LHCN-M2 (cell line): ENCODE measurements at regions not wholly inside any gene's neighbourhood (a gene's known extent, or its start where the extent isn't known, plus 50 kb on each side); places are given as distances from the start of the nearest gene placed in this dataset.
A peak's percentile ranks its signal among the peaks of the same experiment; 100 is the strongest.
"Not testable (repeated sequence)": the region's sequence is repeated elsewhere in the genome, so short reads cannot be mapped to it uniquely, and the experiment has no call there.

Experiments
- DNase-seq: peaks from one replicate; pipeline ENCODE4 v3.0.0-alpha.2; 2012; ENCODE audit warnings: low read depth

- DNase-seq, result not testable (repeated sequence)
These were observed 640.3 kb downstream of the EPHA3 start for GRCh38 chr3:89747541-89748278.

- DNase-seq, result no peak
These were observed 655.0 kb downstream of the EPHA3 start for GRCh38 chr3:89762405-89762804.

- no peak for DNase-seq
These were observed 676.0 kb downstream of the EPHA3 start for GRCh38 chr3:89783341-89783927.

- DNase-seq, result no peak
These were observed 680.1 kb downstream of the EPHA3 start for GRCh38 chr3:89787485-89787884.

- no peak for DNase-seq
These were observed 680.6 kb downstream of the EPHA3 start for GRCh38 chr3:89787979-89788378.

- DNase-seq, result no peak
These were observed 688.1 kb downstream of the EPHA3 start for GRCh38 chr3:89795506-89795905.

- no peak for DNase-seq
These were observed 695.5 kb downstream of the EPHA3 start for GRCh38 chr3:89802881-89803280.

GRCh38 chr3:89803711-89804110 is 696.3 kb downstream of the EPHA3 start:
- no peak for DNase-seq

- DNase-seq, result no peak
These were observed 698.7 kb downstream of the EPHA3 start for GRCh38 chr3:89806166-89806565.

- DNase-seq, result no peak
These were observed 701.3 kb downstream of the EPHA3 start for GRCh38 chr3:89808680-89809197.

- no peak for DNase-seq
These were observed 706.1 kb downstream of the EPHA3 start for GRCh38 chr3:89813500-89813899.

- DNase-seq, result no peak
These were observed 733.6 kb downstream of the EPHA3 start for GRCh38 chr3:89841041-89841440.

GRCh38 chr3:89845053-89845452 is 737.6 kb downstream of the EPHA3 start:
- no peak for DNase-seq

- DNase-seq, result peak; percentile 47
These were observed 740.5 kb downstream of the EPHA3 start for GRCh38 chr3:89847955-89848354.

- peak; percentile 59 for DNase-seq
These were observed 744.7 kb downstream of the EPHA3 start for GRCh38 chr3:89851974-89852621.

GRCh38 chr3:89859757-89860156 is 752.3 kb downstream of the EPHA3 start:
- DNase-seq, result peak; percentile 72

- peak; percentile 36 for DNase-seq
These were observed 759.9 kb downstream of the EPHA3 start for GRCh38 chr3:89867286-89867685.

- DNase-seq, result no peak
These were observed 768.7 kb downstream of the EPHA3 start for GRCh38 chr3:89876116-89876515.

GRCh38 chr3:89877230-89877629 is 769.8 kb downstream of the EPHA3 start:
- DNase-seq, result no peak

GRCh38 chr3:89889386-89889785 is 782.0 kb downstream of the EPHA3 start:
- DNase-seq, result no peak

GRCh38 chr3:89908711-89909213 is 801.3 kb downstream of the EPHA3 start:
- DNase-seq, result no peak

- DNase-seq, result peak; percentile 26
These were observed 804.6 kb downstream of the EPHA3 start for GRCh38 chr3:89912031-89912430.
